GM10847 (cell line): ENCODE measurements at regions not wholly inside any gene's neighbourhood (a gene's known extent, or its start where the extent isn't known, plus 50 kb on each side); places are given as distances from the start of the nearest gene placed in this dataset.

Experiments used
- POLR2A ChIP-seq: IDR thresholded peaks from 2 replicates; pipeline ENCODE4 v1.6.1; 2011; ENCODE audit not compliant: insufficient read length; ENCODE audit errors: extremely low read depth

DNA sequence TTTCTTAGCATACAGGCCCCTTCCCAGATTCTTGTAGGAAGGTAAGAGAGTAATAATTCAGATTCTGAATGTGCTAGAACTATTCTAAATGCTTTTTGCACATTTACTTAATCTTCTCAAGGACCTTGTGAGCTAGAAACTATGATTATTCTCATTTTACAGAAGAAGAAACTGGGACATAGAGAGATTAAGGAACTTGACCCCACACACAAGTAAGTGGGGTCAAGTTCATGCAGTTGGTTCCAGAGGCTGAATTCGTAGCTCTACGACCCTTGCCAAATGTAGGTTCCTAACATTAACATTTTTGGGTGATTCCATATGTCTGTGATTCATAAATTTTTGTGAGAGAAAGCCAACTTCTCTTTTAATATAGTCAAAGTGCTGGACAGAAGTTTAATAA is 238.1 kb downstream of the LACC1 start:
- no peak for TF ChIP-seq POLR2A

DNA sequence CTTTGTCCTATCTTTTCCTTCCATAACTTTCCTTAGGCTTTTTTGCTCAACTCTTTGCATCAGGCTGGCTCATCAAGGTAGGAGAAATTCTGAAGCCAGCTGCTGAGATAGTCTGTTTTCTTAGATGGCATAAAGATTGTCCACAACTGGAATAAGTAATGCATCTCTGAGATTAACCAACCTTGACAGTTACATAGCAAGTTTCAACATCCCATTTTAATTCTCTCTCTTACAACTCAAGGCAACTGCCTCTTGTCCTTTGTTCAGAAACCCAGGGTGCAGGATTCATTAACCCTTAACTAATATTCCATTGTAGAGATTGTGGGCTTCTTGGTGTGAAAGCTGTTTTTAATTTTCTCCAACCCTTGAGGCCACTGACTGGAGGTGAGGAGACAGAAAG is 239.2 kb downstream of the LACC1 start:
- no peak for TF ChIP-seq POLR2A

DNA sequence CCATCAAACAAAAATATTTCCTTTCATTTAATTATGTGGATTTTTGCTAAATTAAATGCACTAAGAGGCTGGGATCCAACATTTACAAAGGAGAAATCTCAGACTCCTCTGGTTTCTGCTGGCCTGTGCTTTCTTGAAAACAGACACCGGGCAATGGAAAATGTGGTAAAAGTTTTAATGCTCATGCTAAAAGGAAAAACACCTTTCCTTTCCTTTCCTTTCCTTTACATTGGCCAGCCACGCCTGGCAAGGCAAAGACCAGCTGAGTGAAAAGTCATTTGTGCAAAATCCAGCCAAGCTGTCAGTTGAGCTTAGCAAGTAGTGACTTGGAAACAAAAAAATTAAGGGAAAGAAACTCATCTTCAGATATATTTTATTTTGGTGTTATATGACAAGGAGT is 240.3 kb downstream of the LACC1 start:
- TF ChIP-seq POLR2A, result no peak

DNA sequence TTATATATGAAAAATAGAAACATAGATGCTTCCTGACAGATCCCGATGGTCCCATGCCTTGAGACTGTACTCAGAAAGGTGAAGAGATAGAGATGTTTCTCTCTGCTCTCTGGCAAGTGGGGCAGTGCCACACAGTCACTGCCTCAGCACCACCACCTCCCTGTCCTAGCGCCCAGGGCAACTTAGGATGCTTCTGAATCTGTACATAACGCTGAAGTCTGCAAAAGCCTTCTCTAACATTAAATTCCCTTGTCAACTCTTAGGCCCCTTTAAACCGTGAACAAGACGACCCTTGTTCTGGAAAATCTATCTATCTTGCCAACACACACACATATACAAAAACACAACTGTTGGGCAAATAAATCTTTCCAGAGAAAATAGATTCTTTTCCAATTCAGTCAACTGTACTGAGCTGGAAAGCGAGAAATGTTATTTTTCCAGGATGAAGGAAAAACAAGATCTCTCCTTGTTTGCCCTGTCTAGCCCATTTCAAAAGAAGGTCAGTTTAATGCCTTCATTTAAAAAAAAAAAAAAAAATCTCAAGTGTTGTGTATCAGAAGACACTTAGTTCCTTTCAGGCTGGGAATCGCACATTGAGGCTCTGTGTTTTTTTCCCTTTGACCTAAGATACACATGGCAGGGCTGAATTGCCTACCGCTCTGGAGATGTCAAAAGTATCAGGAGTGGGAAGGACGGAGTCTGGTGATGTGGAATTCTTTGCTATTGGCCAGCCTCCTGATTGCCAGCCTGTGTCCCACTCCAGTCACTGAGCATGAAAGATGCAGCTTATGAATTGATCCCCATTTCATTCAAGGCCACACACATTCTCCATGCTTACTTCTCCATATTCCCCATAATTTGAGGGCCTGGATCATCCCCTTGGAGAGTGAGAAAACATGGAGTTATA is 241.4 kb downstream of the LACC1 start:
- TF ChIP-seq POLR2A, result no peak

DNA sequence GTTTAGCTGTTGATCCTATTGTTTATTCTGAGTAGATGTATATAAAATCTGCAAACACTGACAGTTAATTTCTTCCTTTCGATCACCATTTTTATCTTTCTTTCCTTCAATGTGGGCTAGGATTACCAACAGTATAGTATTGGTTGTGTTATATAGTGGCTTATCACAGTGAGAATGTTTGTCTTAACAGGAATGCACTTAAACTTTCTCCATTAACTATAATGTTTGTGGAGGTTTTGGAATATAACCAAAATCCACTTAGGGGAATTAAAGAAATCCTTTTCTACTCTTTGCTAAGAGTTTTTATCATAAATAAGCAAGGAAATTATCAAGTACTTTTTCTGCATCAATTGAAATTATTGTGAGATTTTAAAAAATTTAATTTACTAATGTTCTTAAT is 244.6 kb downstream of the LACC1 start:
- no peak for TF ChIP-seq POLR2A

DNA sequence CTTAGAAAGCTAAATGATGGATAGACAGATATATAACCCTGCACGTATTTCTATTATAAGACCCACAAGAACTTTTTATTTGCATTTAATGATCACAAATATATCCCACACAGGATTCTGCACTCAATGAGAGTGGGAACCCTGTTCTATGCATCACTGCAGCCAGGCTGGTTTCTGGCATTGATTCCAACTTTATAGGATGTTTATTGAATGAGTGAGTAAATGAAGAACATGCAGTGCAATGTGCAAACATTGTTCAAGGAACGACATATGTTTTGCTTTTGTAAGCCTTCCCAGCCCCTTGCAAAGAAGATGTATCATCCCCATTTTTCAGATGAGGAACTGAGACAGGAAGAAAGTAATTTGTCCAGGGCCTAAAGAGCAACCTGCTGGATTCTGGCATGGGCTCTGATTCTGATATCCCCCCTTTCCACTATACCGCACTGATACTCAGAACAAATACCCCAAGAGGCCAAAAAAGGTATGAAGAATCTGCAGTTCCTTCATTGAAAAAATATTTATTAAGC is 246.3 kb downstream of the LACC1 start:
- no peak for TF ChIP-seq POLR2A

DNA sequence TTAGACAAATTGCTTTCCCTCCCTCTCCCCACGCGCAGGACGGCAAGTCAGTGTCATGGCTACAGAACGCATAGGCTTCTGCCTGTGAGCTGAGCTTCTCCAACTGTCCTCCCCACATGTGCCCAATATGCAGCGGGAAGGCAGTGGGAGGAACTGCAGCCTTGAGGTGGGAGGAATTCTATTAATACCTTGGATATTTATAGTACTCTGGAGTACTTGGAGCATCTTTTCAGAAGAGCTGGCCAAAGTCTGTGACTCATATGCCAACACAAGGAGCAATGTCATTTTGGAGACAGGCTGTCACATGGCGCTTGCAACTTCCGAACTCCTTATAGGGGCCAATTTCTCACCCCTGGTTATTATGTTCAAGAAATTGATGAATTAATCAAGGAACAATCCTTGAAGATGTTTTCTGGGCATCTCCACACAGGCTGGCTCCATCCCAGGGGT is 245.0 kb upstream of the SERP2 start:
- TF ChIP-seq POLR2A, result no peak

DNA sequence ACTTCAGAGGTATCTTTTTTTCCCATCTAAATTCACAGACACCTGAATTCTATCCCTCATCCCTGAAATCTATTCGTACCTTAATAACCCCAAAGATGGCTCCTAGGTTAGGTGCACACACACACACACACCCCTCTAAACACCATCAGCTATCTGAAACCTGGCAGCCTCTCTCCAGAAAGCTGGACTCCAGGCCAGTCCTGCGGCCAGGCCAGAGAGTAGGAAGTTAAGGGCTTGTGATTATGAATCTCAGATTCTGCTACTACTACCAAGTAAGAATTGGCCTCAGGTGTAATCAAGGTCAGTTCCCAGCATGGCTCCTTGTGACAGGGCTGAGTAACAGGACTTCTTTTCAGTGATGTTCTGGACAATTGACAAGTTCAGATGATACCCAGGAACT is 244.2 kb upstream of the SERP2 start:
- no peak for TF ChIP-seq POLR2A

DNA sequence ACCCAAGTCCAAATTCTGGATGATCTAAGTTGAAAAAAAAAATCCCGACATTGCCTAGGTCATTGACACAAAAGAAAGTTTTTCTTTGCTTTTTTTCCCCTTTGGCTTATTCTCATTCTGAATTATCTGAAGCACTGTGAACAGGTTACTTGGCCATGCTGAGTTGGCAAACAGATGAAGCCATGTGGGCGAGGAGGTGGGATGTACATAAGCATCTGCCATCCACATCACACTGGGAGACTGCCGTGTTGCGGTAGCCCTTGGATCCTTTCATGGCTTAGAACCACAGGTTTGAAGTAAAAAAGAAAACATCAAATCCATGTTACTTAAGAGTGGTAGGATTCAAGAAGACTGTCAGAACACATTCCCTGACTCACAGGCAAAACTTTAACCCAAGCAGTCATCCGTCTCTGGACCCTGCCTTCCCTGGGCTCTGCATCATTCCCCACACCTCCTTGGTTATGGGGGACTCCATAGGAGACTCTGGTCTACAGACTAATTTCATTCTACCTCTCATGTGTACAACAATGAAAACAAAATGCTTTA is 242.5 kb upstream of the SERP2 start:
- no peak for TF ChIP-seq POLR2A

DNA sequence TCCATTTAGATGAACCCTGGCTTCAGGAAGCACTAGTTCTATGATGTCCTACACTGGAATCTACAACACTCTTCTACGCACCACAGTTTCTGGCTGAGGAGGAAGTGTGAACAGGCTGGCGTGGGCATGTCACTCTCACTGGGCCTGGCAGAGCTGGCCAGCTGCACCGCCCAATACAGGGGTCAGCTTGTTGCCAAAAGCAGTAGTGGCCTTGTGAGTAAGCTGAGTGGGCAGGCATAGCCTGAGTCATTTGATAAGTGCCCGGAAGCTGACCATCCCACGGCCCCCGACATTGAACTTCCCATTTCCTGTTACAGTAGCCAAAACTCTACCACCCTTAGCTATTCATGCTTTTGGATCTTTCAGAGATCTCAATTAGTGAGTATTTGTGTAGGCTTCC is 240.9 kb upstream of the SERP2 start:
- TF ChIP-seq POLR2A, result no peak

DNA sequence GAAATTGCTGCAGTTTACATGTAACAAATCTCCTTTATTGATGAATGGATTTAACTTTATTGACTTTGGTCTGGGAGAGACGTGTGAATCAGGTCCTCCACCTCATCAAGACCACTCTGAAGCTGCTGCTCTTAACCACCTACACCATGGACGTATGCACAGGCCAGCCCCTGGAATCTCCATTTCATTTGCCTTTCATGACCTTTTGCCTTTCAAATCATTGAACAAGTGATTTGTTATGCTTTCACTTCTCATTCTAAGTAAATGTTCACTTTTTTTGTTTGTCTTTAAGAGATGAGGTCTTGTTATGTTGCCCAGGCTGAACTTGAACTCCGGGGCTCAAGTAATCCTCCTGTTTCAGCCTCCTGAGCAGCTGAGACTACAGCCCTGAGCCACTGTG is 240.0 kb upstream of the SERP2 start:
- no peak for TF ChIP-seq POLR2A

DNA sequence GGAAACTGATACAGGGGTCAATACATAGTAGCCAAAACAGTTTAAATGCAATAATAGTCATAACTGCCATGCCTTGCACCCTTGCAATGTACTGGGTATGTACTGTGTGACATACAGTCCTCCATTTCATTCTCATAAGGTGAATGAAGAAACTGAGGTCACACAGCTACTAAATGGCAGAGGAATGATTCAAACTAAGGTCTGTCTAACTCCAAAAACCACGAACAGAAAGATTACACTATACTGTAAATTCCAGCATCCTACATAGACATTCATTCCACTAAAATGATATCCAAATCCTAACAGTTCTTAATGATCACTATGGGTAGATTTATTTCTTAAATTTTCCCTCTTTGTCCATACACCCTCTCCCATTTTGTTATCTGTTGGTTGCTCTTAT is 238.1 kb upstream of the SERP2 start:
- no peak for TF ChIP-seq POLR2A

DNA sequence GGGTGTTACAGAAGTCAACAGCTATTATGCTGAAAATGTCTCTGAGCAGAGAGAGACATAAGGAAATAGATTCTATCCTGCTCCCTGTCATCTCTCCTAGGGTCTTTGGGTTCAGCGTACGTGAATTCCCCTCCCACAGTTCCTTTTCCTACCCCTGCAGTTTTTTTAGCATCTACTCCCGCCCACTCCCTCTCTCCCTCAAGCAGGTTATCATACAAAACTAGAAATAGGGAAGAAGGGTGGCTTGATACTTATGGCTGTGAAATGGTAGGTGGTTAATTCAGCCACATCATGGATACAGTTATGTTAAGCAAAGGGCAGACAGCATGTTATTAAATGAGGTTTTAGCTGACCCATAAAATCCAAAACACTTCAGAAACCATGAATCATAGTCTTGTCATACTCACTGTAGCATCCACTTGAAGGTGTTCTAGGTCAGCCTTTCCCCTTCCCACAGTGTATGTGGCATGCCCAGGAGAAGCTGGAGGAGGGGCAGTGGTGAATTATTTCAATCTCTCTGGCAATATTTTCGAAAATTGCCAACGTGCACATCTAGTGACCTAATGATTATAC is 236.8 kb upstream of the SERP2 start:
- no peak for TF ChIP-seq POLR2A

DNA sequence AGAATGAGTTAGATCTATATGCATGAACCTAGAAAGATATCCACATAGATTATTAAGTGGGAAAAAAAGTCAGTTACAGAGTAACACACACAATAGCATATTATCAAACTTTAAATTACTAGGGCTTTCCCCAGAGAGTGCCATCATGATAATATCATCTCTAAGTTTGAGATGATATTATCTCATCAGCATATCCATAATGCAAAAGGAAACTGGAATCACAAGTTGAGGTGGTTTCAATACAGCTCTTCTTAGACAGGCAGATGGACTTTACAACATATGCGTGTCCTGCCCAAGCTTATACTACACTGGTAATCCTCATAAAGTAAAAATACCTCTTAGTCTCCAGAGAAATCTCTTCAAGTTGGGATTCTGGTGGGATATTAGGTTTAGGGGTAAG is 236.2 kb upstream of the SERP2 start:
- TF ChIP-seq POLR2A, result no peak

DNA sequence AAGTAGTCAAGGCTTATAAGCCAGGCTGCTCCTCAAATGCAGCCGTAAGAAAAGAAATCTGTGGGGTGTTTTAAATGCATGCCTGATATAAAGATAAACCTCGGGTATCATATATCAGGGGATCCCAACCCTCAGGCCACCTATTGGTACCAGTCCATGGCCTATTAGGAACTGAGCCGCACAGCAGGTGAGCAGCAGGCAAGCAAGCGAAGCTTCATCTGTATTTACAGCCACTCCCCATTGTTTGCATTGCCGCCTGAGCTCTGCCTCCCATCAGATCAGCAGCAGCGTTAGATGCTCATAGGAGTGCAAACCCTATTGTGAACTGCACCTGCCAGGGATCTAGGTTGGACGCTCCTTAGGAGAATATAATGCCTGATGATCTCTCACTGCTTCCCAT is 233.5 kb upstream of the SERP2 start:
- no peak for TF ChIP-seq POLR2A
